GM12878 (cell line): ENCODE measurements at regions not wholly inside any gene's neighbourhood (a gene's known extent, or its start where the extent isn't known, plus 50 kb on each side); places are given as distances from the start of the nearest gene placed in this dataset.

Experiments used
- EP300 ChIP-seq, 2 experiments: fragments of 150-350 bp in 1 of 2; IDR thresholded peaks; 2 replicates each; pipeline ENCODE4 v1.6.1; 2011 to 2012; ENCODE audit warnings: low read depth in 2 of 2, low read length in 2 of 2, borderline replicate concordance in 1 of 2, improper control_type of control experiment in 1 of 2, inconsistent platforms in 1 of 2; ENCODE audit not compliant: control insufficient read depth in 1 of 2
- FOXM1 ChIP-seq: IDR thresholded peaks from 2 replicates; pipeline ENCODE4 v1.6.1; 2012; ENCODE audit warnings: low read depth, mild to moderate bottlenecking, inconsistent platforms, low read length, moderate library complexity
- GATAD2B ChIP-seq: fragments of 450-650 bp; conservative IDR thresholded peaks from 2 replicates; pipeline ENCODE4 v1.6.1; 2017; ENCODE audit warnings: low read depth, mild to moderate bottlenecking, moderate library complexity
- MYB ChIP-seq: fragments of 150-350 bp; IDR thresholded peaks from 2 replicates; pipeline ENCODE4 v1.6.1; 2014; ENCODE audit warnings: mild to moderate bottlenecking, low read depth, low read length, borderline replicate concordance
- POLR2A ChIP-seq: IDR thresholded peaks from 2 replicates; pipeline ENCODE4 v1.6.1; 2011; ENCODE audit warnings: low read depth, mild to moderate bottlenecking, low read length
- RAD51 ChIP-seq: fragments of 450-650 bp; IDR thresholded peaks from 2 replicates; pipeline ENCODE4 v1.6.1; 2016; ENCODE audit warnings: moderate library complexity, mild to moderate bottlenecking, inconsistent platforms
- TF ChIP-seq, protein P1 (sequence below): fragments of 150-350 bp; IDR thresholded peaks from 2 replicates; pipeline ENCODE4 v1.6.1; 2014; ENCODE audit warnings: mild to moderate bottlenecking, low read depth, low read length
- TF ChIP-seq, protein P2 (sequence below): IDR thresholded peaks from 2 replicates; pipeline ENCODE4 v1.6.1; 2012; ENCODE audit warnings: low read depth, low read length, improper control_type of control experiment
- TF ChIP-seq, protein P3 (sequence below): fragments of 450-650 bp; IDR thresholded peaks from 2 replicates; pipeline ENCODE4 v1.6.1; 2018; ENCODE audit warnings: borderline replicate concordance, mild to moderate bottlenecking; ENCODE audit not compliant: partially characterized antibody
- TF ChIP-seq, protein P4 (sequence below), 3 experiments: IDR thresholded peaks in 2 of 3; conservative IDR thresholded peaks in 1 of 3; 2 replicates each; pipeline ENCODE4 v1.5.1; 2011; ENCODE audit warnings: low read depth in 3 of 3, low read length in 3 of 3, mild to moderate bottlenecking in 3 of 3, control low read depth in 2 of 3, moderate library complexity in 2 of 3, inconsistent platforms in 1 of 3, mixed read lengths in 1 of 3; ENCODE audit not compliant: control insufficient read depth in 2 of 3, insufficient read depth in 1 of 3; ENCODE audit errors: extremely low read depth in 1 of 3

DNA sequence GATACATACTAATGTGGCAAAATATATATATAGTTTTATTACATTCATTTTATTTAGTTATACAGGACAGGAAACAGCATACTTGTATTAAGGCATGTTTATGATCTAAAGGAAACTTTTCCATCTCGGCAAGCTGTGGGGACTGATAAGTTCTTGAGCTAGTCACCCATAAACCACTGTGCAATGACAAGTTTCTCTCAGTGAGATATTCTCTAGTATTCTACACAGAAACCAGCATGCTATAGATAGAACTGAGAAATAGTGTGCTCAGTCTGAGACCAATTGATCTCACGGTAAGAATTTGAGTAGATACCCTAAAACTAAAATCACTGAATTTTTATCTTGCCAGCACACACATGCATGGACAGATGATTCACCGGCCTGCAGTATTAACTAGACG, 717.6 kb upstream of the NOVA1 start (continued):
- TF ChIP-seq, protein P1, sequence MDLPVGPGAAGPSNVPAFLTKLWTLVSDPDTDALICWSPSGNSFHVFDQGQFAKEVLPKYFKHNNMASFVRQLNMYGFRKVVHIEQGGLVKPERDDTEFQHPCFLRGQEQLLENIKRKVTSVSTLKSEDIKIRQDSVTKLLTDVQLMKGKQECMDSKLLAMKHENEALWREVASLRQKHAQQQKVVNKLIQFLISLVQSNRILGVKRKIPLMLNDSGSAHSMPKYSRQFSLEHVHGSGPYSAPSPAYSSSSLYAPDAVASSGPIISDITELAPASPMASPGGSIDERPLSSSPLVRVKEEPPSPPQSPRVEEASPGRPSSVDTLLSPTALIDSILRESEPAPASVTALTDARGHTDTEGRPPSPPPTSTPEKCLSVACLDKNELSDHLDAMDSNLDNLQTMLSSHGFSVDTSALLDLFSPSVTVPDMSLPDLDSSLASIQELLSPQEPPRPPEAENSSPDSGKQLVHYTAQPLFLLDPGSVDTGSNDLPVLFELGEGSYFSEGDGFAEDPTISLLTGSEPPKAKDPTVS: no peak
- TF ChIP-seq, protein P2, sequence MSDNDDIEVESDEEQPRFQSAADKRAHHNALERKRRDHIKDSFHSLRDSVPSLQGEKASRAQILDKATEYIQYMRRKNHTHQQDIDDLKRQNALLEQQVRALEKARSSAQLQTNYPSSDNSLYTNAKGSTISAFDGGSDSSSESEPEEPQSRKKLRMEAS: no peak
- no peak for TF ChIP-seq POLR2A
- no peak for TF ChIP-seq FOXM1
- no peak for TF ChIP-seq RAD51
- no peak for TF ChIP-seq GATAD2B
- TF ChIP-seq, protein P3, sequence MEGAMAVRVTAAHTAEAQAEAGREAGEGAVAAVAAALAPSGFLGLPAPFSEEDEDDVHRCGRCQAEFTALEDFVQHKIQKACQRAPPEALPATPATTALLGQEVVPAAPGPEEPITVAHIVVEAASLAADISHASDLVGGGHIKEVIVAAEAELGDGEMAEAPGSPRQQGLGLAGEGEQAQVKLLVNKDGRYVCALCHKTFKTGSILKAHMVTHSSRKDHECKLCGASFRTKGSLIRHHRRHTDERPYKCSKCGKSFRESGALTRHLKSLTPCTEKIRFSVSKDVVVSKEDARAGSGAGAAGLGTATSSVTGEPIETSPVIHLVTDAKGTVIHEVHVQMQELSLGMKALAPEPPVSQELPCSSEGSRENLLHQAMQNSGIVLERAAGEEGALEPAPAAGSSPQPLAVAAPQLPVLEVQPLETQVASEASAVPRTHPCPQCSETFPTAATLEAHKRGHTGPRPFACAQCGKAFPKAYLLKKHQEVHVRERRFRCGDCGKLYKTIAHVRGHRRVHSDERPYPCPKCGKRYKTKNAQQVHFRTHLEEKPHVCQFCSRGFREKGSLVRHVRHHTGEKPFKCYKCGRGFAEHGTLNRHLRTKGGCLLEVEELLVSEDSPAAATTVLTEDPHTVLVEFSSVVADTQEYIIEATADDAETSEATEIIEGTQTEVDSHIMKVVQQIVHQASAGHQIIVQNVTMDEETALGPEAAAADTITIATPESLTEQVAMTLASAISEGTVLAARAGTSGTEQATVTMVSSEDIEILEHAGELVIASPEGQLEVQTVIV: no peak
- TF ChIP-seq MYB: no peak
- TF ChIP-seq EP300 (IDR thresholded peaks at IDR 0.05; ENCODE audit: borderline replicate concordance in 1 of 2, control insufficient read depth in 1 of 2, low read depth in 2 of 2, low read length in 2 of 2): no peak
- TF ChIP-seq, protein P4, sequence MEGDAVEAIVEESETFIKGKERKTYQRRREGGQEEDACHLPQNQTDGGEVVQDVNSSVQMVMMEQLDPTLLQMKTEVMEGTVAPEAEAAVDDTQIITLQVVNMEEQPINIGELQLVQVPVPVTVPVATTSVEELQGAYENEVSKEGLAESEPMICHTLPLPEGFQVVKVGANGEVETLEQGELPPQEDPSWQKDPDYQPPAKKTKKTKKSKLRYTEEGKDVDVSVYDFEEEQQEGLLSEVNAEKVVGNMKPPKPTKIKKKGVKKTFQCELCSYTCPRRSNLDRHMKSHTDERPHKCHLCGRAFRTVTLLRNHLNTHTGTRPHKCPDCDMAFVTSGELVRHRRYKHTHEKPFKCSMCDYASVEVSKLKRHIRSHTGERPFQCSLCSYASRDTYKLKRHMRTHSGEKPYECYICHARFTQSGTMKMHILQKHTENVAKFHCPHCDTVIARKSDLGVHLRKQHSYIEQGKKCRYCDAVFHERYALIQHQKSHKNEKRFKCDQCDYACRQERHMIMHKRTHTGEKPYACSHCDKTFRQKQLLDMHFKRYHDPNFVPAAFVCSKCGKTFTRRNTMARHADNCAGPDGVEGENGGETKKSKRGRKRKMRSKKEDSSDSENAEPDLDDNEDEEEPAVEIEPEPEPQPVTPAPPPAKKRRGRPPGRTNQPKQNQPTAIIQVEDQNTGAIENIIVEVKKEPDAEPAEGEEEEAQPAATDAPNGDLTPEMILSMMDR (IDR thresholded peaks at IDR 0.05 in 2 of 3, conservative IDR thresholded peaks at IDR 0.05 in 1 of 3; ENCODE audit: control insufficient read depth in 2 of 3, extremely low read depth in 1 of 3, insufficient read depth in 1 of 3, low read depth in 3 of 3, low read length in 3 of 3): no peak
- TF ChIP-seq, all 136 proteins: peak for 0
